GM19372 (cell line): ENCODE measurements at regions not wholly inside any gene's neighbourhood (a gene's known extent, or its start where the extent isn't known, plus 50 kb on each side); places are given as distances from the start of the nearest gene placed in this dataset.
"Not testable (repeated sequence)": the region's sequence is repeated elsewhere in the genome, so short reads cannot be mapped to it uniquely, and the experiment has no call there.

Experiments used
- ATAC-seq: cut with Tn5 transposase; IDR thresholded peaks from one replicate; pipeline ENCODE4 v1.9.1; 2021; ENCODE audit warnings: mild to moderate bottlenecking, low read depth, moderate library complexity; ENCODE audit not compliant: unreplicated experiment

GRCh38 chr3:159733194-159733860, 255.3 kb upstream of the IL12A start:
- no peak for ATAC-seq

- ATAC-seq, result no peak
These were observed 254.0 kb upstream of the IL12A start for GRCh38 chr3:159734681-159735080.

GRCh38 chr3:159739166-159739565, 249.5 kb upstream of the IL12A start:
- no peak for ATAC-seq

GRCh38 chr3:159739969-159740368, 248.7 kb upstream of the IL12A start:
- no peak for ATAC-seq

- no peak for ATAC-seq
These were observed 247.4 kb upstream of the IL12A start for GRCh38 chr3:159741281-159741680.

GRCh38 chr3:159748425-159748824, 240.2 kb upstream of the IL12A start:
- ATAC-seq, result no peak

GRCh38 chr3:159749406-159749805, 239.2 kb upstream of the IL12A start:
- ATAC-seq, result no peak

GRCh38 chr3:159751146-159751545, 237.5 kb upstream of the IL12A start:
- no peak for ATAC-seq

GRCh38 chr3:159751752-159752151, 236.9 kb upstream of the IL12A start:
- ATAC-seq, result no peak

GRCh38 chr3:159756279-159757207, 232.1 kb upstream of the IL12A start:
- not testable (repeated sequence) for ATAC-seq

GRCh38 chr3:159757341-159758060, 231.1 kb upstream of the IL12A start:
- no peak for ATAC-seq

- no peak for ATAC-seq
These were observed 228.6 kb upstream of the IL12A start for GRCh38 chr3:159760046-159760445.

GRCh38 chr3:159761369-159761768, 227.3 kb upstream of the IL12A start:
- ATAC-seq, result no peak

GRCh38 chr3:159761848-159762635, 226.6 kb upstream of the IL12A start:
- ATAC-seq, result no peak

GRCh38 chr3:159763011-159763601, 225.5 kb upstream of the IL12A start:
- ATAC-seq, result peak; percentile 26

- peak; percentile 70 for ATAC-seq
These were observed 224.8 kb upstream of the IL12A start for GRCh38 chr3:159763602-159764489.

GRCh38 chr3:159764490-159765029, 224.1 kb upstream of the IL12A start:
- ATAC-seq, result no peak

- no peak for ATAC-seq
These were observed 223.4 kb upstream of the IL12A start for GRCh38 chr3:159765030-159765859.
